GM23248 (cell line): ENCODE measurements at regions not wholly inside any gene's neighbourhood (a gene's known extent, or its start where the extent isn't known, plus 50 kb on each side); places are given as distances from the start of the nearest gene placed in this dataset.

Source experiments
- DNase-seq: peaks from one replicate; pipeline ENCODE4 v3.0.0-alpha.2; 2015
- H2AFZ ChIP-seq: fragments of 200-600 bp; sonication (generic); 2 replicates; pipeline ENCODE4 v1.6.1; 2016; ENCODE audit warnings: antibody characterized with exemption
- H3F3A ChIP-seq: fragments of 200-600 bp; sonication (generic); 2 replicates; pipeline ENCODE4 v1.6.1; 2016; ENCODE audit warnings: mild to moderate bottlenecking, antibody characterized with exemption, mixed run types; ENCODE audit not compliant: insufficient read depth
- H3K27ac ChIP-seq: fragments of 200-600 bp; sonication (generic); 2 replicates; pipeline ENCODE4 v1.5.1; 2016; ENCODE audit warnings: mild to moderate bottlenecking
- H3K27me3 ChIP-seq: fragments of 200-600 bp; sonication (generic); replicated peaks from 2 replicates; pipeline ENCODE4 v1.6.1; 2016; ENCODE audit warnings: mild to moderate bottlenecking; ENCODE audit not compliant: insufficient read depth
- H3K36me3 ChIP-seq: fragments of 200-600 bp; sonication (generic); 2 replicates; pipeline ENCODE4 v1.6.1; 2016; ENCODE audit warnings: low read depth, mild to moderate bottlenecking
- H3K4me1 ChIP-seq: fragments of 200-600 bp; sonication (generic); 2 replicates; pipeline ENCODE4 v1.6.1; 2016; ENCODE audit warnings: mild to moderate bottlenecking; ENCODE audit not compliant: insufficient read depth
- H3K4me2 ChIP-seq: fragments of 200-600 bp; sonication (generic); one replicate; pipeline ENCODE4 v1.6.1; 2016; ENCODE audit warnings: mild to moderate bottlenecking; ENCODE audit not compliant: unreplicated experiment
- H3K4me3 ChIP-seq: fragments of 200-600 bp; sonication (generic); 2 replicates; pipeline ENCODE4 v1.5.1; 2016; ENCODE audit warnings: mild to moderate bottlenecking
- H3K79me2 ChIP-seq: fragments of 200-600 bp; sonication (generic); 2 replicates; pipeline ENCODE4 v1.6.1; 2016; ENCODE audit warnings: mild to moderate bottlenecking; ENCODE audit not compliant: insufficient read depth
- H3K9ac ChIP-seq: fragments of 200-600 bp; sonication (generic); 2 replicates; pipeline ENCODE4 v1.6.1; 2016; ENCODE audit warnings: mild to moderate bottlenecking
- H3K9me2 ChIP-seq: fragments of 200-600 bp; sonication (generic); 2 replicates; pipeline ENCODE4 v1.6.1; 2016; ENCODE audit warnings: mixed run types, mild to moderate bottlenecking, moderate library complexity; ENCODE audit not compliant: insufficient read depth
- H3K9me3 ChIP-seq: fragments of 200-600 bp; sonication (generic); one replicate; pipeline ENCODE4 v1.6.1; 2017; ENCODE audit warnings: low read depth
- H4K20me1 ChIP-seq: fragments of 200-600 bp; sonication (generic); 2 replicates; pipeline ENCODE4 v1.6.0; 2016; ENCODE audit not compliant: insufficient read depth
- EZH2 ChIP-seq: fragments of 200-600 bp; sonication (generic); IDR thresholded peaks from 2 replicates; pipeline ENCODE4 v1.6.1; 2018; ENCODE audit warnings: antibody characterized with exemption, mild to moderate bottlenecking; ENCODE audit not compliant: insufficient read depth, poor library complexity, severe bottlenecking
- EZH2phosphoT487 ChIP-seq: fragments of 200-600 bp; sonication (generic); IDR thresholded peaks from 2 replicates; pipeline ENCODE4 v1.6.1; 2018; ENCODE audit warnings: antibody characterized with exemption, moderate library complexity, mild to moderate bottlenecking, low read depth; ENCODE audit not compliant: insufficient read depth
- WGBS, 2 experiments: methylation state at CpG; one replicate each; pipeline ENCODE4 v1.1.6; 2015 to 2017; ENCODE audit warnings: low lambda C conversion rate in 2 of 2, low coverage in 1 of 2; ENCODE audit errors: missing lambda C conversion rate in 2 of 2; 5-methylcytosine and 5-hydroxymethylcytosine counted together
- in situ Hi-C: fragments of 300-500 bp; cut with MboI; formaldehyde crosslinking; loops from 2 replicates; pipeline ENCODE4 v1.15.0; 2020

DNA sequence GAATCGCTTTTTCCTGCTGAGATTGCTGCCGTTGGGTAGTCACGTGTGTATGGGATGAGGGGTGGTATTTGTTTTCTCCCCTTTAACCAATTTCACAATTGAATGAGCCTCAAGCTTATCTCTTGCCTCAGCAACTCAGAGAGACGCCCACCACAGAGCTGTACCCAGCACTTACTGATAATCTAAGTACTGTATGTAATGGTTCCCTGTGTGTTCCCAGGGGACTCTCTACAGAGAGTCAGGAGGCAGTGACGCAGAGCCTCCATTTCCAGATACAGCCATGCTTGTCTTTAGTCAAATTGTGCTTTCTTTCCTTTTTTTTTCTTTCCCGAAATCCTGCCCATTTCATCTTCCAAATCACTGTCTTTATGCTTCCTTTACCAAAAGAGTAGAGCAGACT, 1102.1 kb upstream of the KLHL29 start:
- Histone ChIP-seq H3K4me2 (no peak overlapping the region), H3K27me3 (no peaks in the 10 kb centered on the region), H3K79me2 (no peaks in the 10 kb centered on the region), H3K9me3 (no peaks in the 10 kb centered on the region), H2AFZ (no peak overlapping the region), H3K4me1 (no peaks in the 10 kb centered on the region), H3K9ac (no peak overlapping the region), H3K36me3 (no peaks in the 10 kb centered on the region), H3K4me3 (no peak overlapping the region), H3K27ac (no peak overlapping the region), H4K20me1 (no peaks in the 10 kb centered on the region), H3F3A (no peaks in the 10 kb centered on the region), H3K9me2 (no peaks in the 10 kb centered on the region)
- WGBS, 2 experiments: 33 to 36% methylated on average over 6 of the region's 6 CpGs
- no peak for DNase-seq
- in situ Hi-C loops: no loop called here
- no peak for TF ChIP-seq EZH2phosphoT487
- TF ChIP-seq EZH2: no peak

DNA sequence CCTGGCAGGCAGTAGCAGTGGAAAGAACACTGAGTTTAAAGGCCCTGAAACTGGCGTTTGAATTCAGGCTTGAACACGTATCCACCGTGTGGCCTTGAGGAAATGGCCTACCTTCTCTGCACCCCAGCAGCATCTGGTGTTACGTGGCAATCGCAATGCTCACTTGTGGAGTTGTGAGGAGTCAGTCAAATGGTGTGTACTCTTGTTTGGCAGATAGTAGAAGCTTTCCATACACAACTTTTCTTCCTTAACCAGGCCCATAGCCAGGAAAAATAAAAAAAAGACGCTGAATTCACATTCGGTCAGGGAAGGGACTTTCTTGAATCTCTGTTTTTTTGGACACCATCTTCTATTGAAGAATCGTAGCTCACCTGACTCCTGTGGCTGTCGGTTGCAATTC, 1101.5 kb upstream of the KLHL29 start:
- Histone ChIP-seq H3K79me2 (no peaks in the 10 kb centered on the region), H3K4me3 (no peak overlapping the region), H3K36me3 (no peaks in the 10 kb centered on the region), H3K27me3 (no peaks in the 10 kb centered on the region), H3K9me2 (no peaks in the 10 kb centered on the region), H3K27ac (no peak overlapping the region), H2AFZ (no peak overlapping the region), H3K4me1 (no peaks in the 10 kb centered on the region), H3K9ac (no peak overlapping the region), H3F3A (no peaks in the 10 kb centered on the region), H3K4me2 (no peak overlapping the region), H4K20me1 (no peaks in the 10 kb centered on the region), H3K9me3 (no peaks in the 10 kb centered on the region)
- DNase-seq: no peak
- 19 to 22% methylated on average over 9 of the region's 9 CpGs for WGBS, 2 experiments
- in situ Hi-C loops: no loop called here
- TF ChIP-seq EZH2 (no peak), EZH2phosphoT487 (no peak)

DNA sequence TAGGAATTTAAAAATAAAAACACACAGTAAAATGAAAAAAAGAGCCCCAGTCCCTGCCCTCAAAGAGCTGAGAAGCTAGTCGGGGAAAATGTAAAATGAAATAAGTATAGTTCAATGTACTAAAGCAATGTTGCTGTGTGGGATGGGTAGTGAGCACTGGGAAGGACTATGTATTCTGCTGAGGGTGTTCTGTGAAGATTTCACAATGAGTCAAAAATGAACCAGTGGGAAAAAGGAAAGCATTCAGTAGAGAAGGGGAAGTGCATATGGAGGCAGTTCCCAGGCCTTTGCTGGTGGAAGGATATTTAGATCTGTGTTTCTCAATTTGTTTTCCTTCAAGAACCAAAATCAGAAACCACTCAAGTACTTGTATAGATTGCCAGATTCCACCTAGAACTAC, 1094.7 kb upstream of the KLHL29 start:
- Histone ChIP-seq H3K4me1 (no peaks in the 10 kb centered on the region), H3K4me3 (no peak overlapping the region), H3K79me2 (no peaks in the 10 kb centered on the region), H3K36me3 (no peaks in the 10 kb centered on the region), H3F3A (no peaks in the 10 kb centered on the region), H3K9me2 (no peaks in the 10 kb centered on the region), H4K20me1 (no peaks in the 10 kb centered on the region), H3K27ac (no peak overlapping the region), H3K9ac (no peak overlapping the region), H2AFZ (no peak overlapping the region), H3K4me2 (no peak overlapping the region), H3K27me3 (no peaks in the 10 kb centered on the region), H3K9me3 (no peaks in the 10 kb centered on the region)
- in situ Hi-C loops: no loop called here
- 9 to 10% methylated on average over 1 of the region's 1 CpG for whole genome bisulfite sequencing, 2 experiments
- TF ChIP-seq EZH2phosphoT487: no peak
- no peak for TF ChIP-seq EZH2
- no peak for DNase-seq

DNA sequence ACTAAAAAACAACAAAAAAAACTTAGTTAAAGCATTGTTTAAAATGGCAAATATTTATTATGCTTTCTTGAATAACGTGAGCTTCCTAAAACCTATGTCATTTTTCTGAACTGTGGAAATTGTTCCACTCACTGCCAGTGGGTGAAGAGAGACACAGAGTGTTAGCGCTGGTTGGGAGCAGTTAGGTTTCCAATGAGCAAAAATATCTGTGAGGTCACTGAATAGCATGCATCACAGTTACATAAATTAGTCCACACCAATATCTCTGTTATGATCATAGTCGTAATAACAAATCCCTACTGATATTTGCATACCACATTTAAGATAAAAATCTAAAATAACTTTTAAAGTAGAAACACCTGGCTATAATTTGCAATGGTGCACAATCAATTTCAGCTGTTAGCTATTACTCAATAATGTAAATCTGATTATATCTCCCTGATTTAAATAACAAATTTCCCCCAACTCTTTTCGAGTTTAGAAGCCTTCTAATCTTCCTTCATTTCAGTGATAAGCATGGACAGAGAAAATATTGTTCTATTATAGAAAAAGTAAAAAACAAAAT, 1094.0 kb upstream of the KLHL29 start:
- no peak overlapping the region for H3K27ac ChIP-seq
- in situ Hi-C loops: no loop called here
- H3F3A ChIP-seq: no peaks in the 10 kb centered on the region
- H3K4me3 ChIP-seq: no peak overlapping the region
- H3K9ac ChIP-seq: no peak overlapping the region
- H3K9me3 ChIP-seq: no peaks in the 10 kb centered on the region
- no peaks in the 10 kb centered on the region for H3K9me2 ChIP-seq
- TF ChIP-seq EZH2phosphoT487 (no peak), EZH2 (no peak)
- H3K4me1 ChIP-seq: no peaks in the 10 kb centered on the region
- 11 to 13% methylated on average over 4 of the region's 4 CpGs for WGBS, 2 experiments
- no peaks in the 10 kb centered on the region for H3K27me3 ChIP-seq
- no peaks in the 10 kb centered on the region for H3K79me2 ChIP-seq
- no peak for DNase-seq
- no peak overlapping the region for H3K4me2 ChIP-seq
- H4K20me1 ChIP-seq: no peaks in the 10 kb centered on the region
- H2AFZ ChIP-seq: no peak overlapping the region
- H3K36me3 ChIP-seq: no peaks in the 10 kb centered on the region

DNA sequence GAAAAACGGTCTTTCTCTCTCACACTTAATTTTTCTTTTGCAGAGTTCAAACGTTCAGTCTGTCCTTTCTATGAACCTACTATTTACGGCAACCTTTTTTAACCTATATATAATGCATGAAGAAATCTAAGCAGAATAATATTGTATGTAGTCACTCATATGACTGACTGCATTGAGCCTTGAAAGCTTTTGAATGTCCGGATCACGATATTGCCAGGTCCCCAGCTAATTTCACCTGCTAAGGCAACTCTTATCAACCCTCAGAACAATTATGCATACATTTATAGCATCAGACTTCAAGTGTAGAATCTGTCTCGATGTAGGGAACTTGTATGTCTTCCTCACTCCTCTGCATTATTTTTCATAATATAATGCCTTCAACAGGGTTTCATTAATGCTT, 1083.8 kb upstream of the KLHL29 start:
- Histone ChIP-seq H3K79me2 (no peaks in the 10 kb centered on the region), H3K9me2 (no peaks in the 10 kb centered on the region), H3K36me3 (no peaks in the 10 kb centered on the region), H3K27me3 (no peaks in the 10 kb centered on the region), H3K4me3 (no peak overlapping the region), H3K4me1 (no peaks in the 10 kb centered on the region), H3K4me2 (no peak overlapping the region), H3K27ac (no peak overlapping the region), H2AFZ (no peak overlapping the region), H3K9ac (no peak overlapping the region), H3K9me3 (no peaks in the 10 kb centered on the region), H3F3A (no peaks in the 10 kb centered on the region), H4K20me1 (no peaks in the 10 kb centered on the region)
- DNase-seq: no peak
- TF ChIP-seq EZH2phosphoT487: no peak
- TF ChIP-seq EZH2: no peak
- 17% methylated on average over 6 of the region's 6 CpGs for WGBS, 2 experiments
- in situ Hi-C loops: no loop called here
